ENCODE measurements at regions not wholly inside any gene's neighbourhood (a gene's known extent, or its start where the extent isn't known, plus 50 kb on each side); places are given as distances from the start of the nearest gene placed in this dataset.

- no peak for TF ChIP-seq CTCF (IDR thresholded peaks at IDR 0.05)
- TF ChIP-seq POLR2A (IDR thresholded peaks at IDR 0.05) = no peak
Measured at GRCh38 chr1:214837376-214837775, 234.4 kb downstream of the CENPF start.

Data from prostate gland (tissue), 2 donors.